ENCODE measurements at regions not wholly inside any gene's neighbourhood (a gene's known extent, or its start where the extent isn't known, plus 50 kb on each side); places are given as distances from the start of the nearest gene placed in this dataset.

DNA sequence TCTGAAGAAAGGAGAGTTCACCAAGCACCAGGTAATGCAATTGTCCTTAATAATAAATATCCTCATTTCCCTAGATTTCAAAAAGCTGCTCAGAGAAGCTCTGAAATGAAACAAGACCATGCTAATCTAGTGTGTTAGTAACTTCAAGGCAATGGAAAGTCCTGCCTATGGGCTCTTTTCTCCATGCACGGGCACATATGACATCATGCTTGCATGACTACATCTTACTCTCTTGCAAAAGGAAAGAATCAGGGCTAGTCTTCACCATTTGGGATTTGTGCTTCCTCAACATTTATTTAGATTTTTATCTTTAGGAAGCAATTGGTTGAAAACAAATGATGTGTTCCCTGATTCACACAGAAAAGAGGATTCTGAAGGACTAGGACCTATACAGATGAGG, 204.0 kb upstream of the POU3F3 start:
- TF ChIP-seq, protein P1, sequence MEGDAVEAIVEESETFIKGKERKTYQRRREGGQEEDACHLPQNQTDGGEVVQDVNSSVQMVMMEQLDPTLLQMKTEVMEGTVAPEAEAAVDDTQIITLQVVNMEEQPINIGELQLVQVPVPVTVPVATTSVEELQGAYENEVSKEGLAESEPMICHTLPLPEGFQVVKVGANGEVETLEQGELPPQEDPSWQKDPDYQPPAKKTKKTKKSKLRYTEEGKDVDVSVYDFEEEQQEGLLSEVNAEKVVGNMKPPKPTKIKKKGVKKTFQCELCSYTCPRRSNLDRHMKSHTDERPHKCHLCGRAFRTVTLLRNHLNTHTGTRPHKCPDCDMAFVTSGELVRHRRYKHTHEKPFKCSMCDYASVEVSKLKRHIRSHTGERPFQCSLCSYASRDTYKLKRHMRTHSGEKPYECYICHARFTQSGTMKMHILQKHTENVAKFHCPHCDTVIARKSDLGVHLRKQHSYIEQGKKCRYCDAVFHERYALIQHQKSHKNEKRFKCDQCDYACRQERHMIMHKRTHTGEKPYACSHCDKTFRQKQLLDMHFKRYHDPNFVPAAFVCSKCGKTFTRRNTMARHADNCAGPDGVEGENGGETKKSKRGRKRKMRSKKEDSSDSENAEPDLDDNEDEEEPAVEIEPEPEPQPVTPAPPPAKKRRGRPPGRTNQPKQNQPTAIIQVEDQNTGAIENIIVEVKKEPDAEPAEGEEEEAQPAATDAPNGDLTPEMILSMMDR (IDR thresholded peaks at IDR 0.05; ENCODE audit: low read length) = no peak
- TF ChIP-seq EZH2 (optimal IDR thresholded peaks at IDR 0.05; ENCODE audit: low read depth, low read length) = no peak

Data from MM.1S (cell line).